ENCODE measurements at regions not wholly inside any gene's neighbourhood (a gene's known extent, or its start where the extent isn't known, plus 50 kb on each side); places are given as distances from the start of the nearest gene placed in this dataset.
"Not testable (repeated sequence)": the region's sequence is repeated elsewhere in the genome, so short reads cannot be mapped to it uniquely, and the experiment has no call there.

- no peak for TF ChIP-seq EP300 (IDR thresholded peaks at IDR 0.05)
- no peak for TF ChIP-seq POLR2A (IDR thresholded peaks at IDR 0.05)
- TF ChIP-seq POLR2AphosphoS5 (IDR thresholded peaks at IDR 0.05): no peak
- TF ChIP-seq CTCF (IDR thresholded peaks at IDR 0.05): no peak
- peak in 1 of 2 donors; percentile 3 for DNase-seq
- WGBS, 5 donors: 41 to 50% (median 45%) methylated on average over 4 of the region's 4 CpGs
- H3K27ac ChIP-seq: no peak overlapping the region
- H3K27me3 ChIP-seq: no peaks in the 10 kb centered on the region
- intact Hi-C loops (cut with DNase I; ENCODE audit: low total_unique reads): no loop called here
- H3K36me3 ChIP-seq: no peaks in the 10 kb centered on the region
- no peaks in the 10 kb centered on the region for H3K9me3 ChIP-seq
- no peak overlapping the region for H3K4me3 ChIP-seq
- no peaks in the 10 kb centered on the region for H3K4me1 ChIP-seq
Observed at GRCh38 chr12:72214163-72214562, 58.0 kb upstream of the TRHDE start.

- H3K27ac ChIP-seq; H3K36me3 ChIP-seq; H3K27me3 ChIP-seq; DNase-seq; intact Hi-C loops (cut with DNase I; ENCODE audit: low total_unique reads); H3K9me3 ChIP-seq; H3K4me1 ChIP-seq; H3K4me3 ChIP-seq: not testable (repeated sequence)
- 57 to 90% (median 80%) methylated on average over 1 to 2 of the region's 3 CpGs for whole genome bisulfite sequencing, 5 donors
Observed at GRCh38 chr12:72215287-72215686, 56.9 kb upstream of the TRHDE start.

- TF ChIP-seq POLR2AphosphoS5 (IDR thresholded peaks at IDR 0.05): no peak
- no peak for TF ChIP-seq EP300 (IDR thresholded peaks at IDR 0.05)
- TF ChIP-seq POLR2A (IDR thresholded peaks at IDR 0.05): no peak
- TF ChIP-seq CTCF (IDR thresholded peaks at IDR 0.05): no peak
- no peaks in the 10 kb centered on the region for H3K4me1 ChIP-seq
- H3K36me3 ChIP-seq: no peaks in the 10 kb centered on the region
- H3K27ac ChIP-seq: no peak overlapping the region
- no peak for DNase-seq
- intact Hi-C loops (cut with DNase I; ENCODE audit: low total_unique reads): no loop called here
- H3K9me3 ChIP-seq: no peaks in the 10 kb centered on the region
- H3K27me3 ChIP-seq: no peaks in the 10 kb centered on the region
- no peak overlapping the region for H3K4me3 ChIP-seq
Observed at GRCh38 chr12:72219937-72220336, 52.2 kb upstream of the TRHDE start.
